HG03439 (cell line): ENCODE measurements at regions not wholly inside any gene's neighbourhood (a gene's known extent, or its start where the extent isn't known, plus 50 kb on each side); places are given as distances from the start of the nearest gene placed in this dataset.

ENCODE experiments used
- ATAC-seq: cut with Tn5 transposase; IDR thresholded peaks from one replicate; pipeline ENCODE4 v1.9.1; 2021; ENCODE audit warnings: mild to moderate bottlenecking, moderate library complexity; ENCODE audit not compliant: unreplicated experiment

GRCh38 chr9:21561502-21561901 lies 79.4 kb upstream of the IFNE start:
- no peak for ATAC-seq

- no peak for ATAC-seq
Measured at GRCh38 chr9:21564175-21564574, 82.1 kb upstream of the IFNE start.

GRCh38 chr9:21565155-21565554 lies 83.0 kb upstream of the IFNE start:
- ATAC-seq = no peak

GRCh38 chr9:21567926-21568325 lies 85.8 kb upstream of the IFNE start:
- no peak for ATAC-seq

GRCh38 chr9:21568484-21568883 lies 86.4 kb upstream of the IFNE start:
- ATAC-seq = no peak

GRCh38 chr9:21569721-21570120 lies 87.6 kb upstream of the IFNE start:
- ATAC-seq = no peak

GRCh38 chr9:21570643-21571275 lies 88.6 kb upstream of the IFNE start:
- ATAC-seq = no peak

GRCh38 chr9:21574261-21574660 lies 92.1 kb upstream of the IFNE start:
- no peak for ATAC-seq

GRCh38 chr9:21576331-21577189 lies 94.4 kb upstream of the IFNE start:
- ATAC-seq = no peak

GRCh38 chr9:21579247-21579671 lies 97.1 kb upstream of the IFNE start:
- no peak for ATAC-seq

- ATAC-seq = no peak
Measured at GRCh38 chr9:21579743-21580142, 97.6 kb upstream of the IFNE start.

GRCh38 chr9:21580636-21581378 lies 98.7 kb upstream of the IFNE start:
- no peak for ATAC-seq

GRCh38 chr9:21583628-21584377 lies 101.7 kb upstream of the IFNE start:
- no peak for ATAC-seq

GRCh38 chr9:21584890-21585289 lies 102.8 kb upstream of the IFNE start:
- no peak for ATAC-seq

- ATAC-seq = no peak
Measured at GRCh38 chr9:21585756-21586752, 103.9 kb upstream of the IFNE start.

- no peak for ATAC-seq
Measured at GRCh38 chr9:21589344-21590056, 107.4 kb upstream of the IFNE start.

GRCh38 chr9:21590058-21590996 lies 108.2 kb upstream of the IFNE start:
- ATAC-seq = no peak
